A673 (cell line): ENCODE measurements at regions not wholly inside any gene's neighbourhood (a gene's known extent, or its start where the extent isn't known, plus 50 kb on each side); places are given as distances from the start of the nearest gene placed in this dataset.

ENCODE experiments used
- BruUV-seq: library from RNA; stranded (reverse); fragments of 400-500 nt; replicated peaks from 2 replicates; lab custom pipeline; 2021; lab: Mats Ljungman, UMichigan
- CTCF ChIA-PET: fragments of 300-600 bp; sonication (Branson Sonifier 250); formaldehyde crosslinking; loops from one replicate; lab custom pipeline; 2022; ENCODE audit warnings: antibody characterized with exemption; lab: Charles Lee
- POLR2A ChIA-PET: fragments of 300-600 bp; sonication (Branson Sonifier 250); formaldehyde crosslinking; loops from one replicate; lab custom pipeline; 2022; ENCODE audit warnings: antibody characterized with exemption; ENCODE audit not compliant: low non-redundant PET; lab: Charles Lee
- DNase-seq: peaks from one replicate; pipeline ENCODE4 v3.0.0-alpha.2; 2015; ENCODE audit warnings: low spot score
- H3K27ac ChIP-seq: fragments of 200-600 bp; sonication (generic); 2 replicates; pipeline ENCODE4 v1.5.1; 2016; ENCODE audit warnings: mixed run types, low read depth, mild to moderate bottlenecking, mixed read lengths, antibody characterized with exemption, low read length; ENCODE audit not compliant: poor library complexity, severe bottlenecking
- H3K27me3 ChIP-seq: fragments of 200-600 bp; sonication (generic); replicated peaks from 2 replicates; pipeline ENCODE4 v1.6.1; 2017; ENCODE audit warnings: mixed run types, low read depth, mild to moderate bottlenecking, mixed read lengths, antibody characterized with exemption, low read length; ENCODE audit not compliant: insufficient read depth, poor library complexity
- H3K36me3 ChIP-seq: fragments of 200-600 bp; sonication (generic); 2 replicates; pipeline ENCODE4 v1.6.1; 2016; ENCODE audit warnings: mixed run types, mild to moderate bottlenecking, mixed read lengths, antibody characterized with exemption, low read length; ENCODE audit not compliant: insufficient read depth, poor library complexity, severe bottlenecking
- H3K4me1 ChIP-seq: fragments of 200-600 bp; sonication (generic); 2 replicates; pipeline ENCODE4 v1.6.1; 2017; ENCODE audit warnings: mixed run types, mild to moderate bottlenecking, mixed read lengths, antibody characterized with exemption, low read length; ENCODE audit not compliant: insufficient read depth, poor library complexity, severe bottlenecking
- H3K4me3 ChIP-seq: fragments of 200-600 bp; sonication (generic); 2 replicates; pipeline ENCODE4 v1.5.1; 2016; ENCODE audit warnings: low read depth, mixed run types, mild to moderate bottlenecking, mixed read lengths, low read length; ENCODE audit not compliant: poor library complexity, severe bottlenecking
- H3K9me3 ChIP-seq: fragments of 200-600 bp; sonication (generic); 2 replicates; pipeline ENCODE4 v1.6.1; 2016; ENCODE audit warnings: mixed run types, low read depth, mild to moderate bottlenecking, mixed read lengths, antibody characterized with exemption, low read length; ENCODE audit not compliant: poor library complexity, severe bottlenecking
- EZH2 ChIP-seq: fragments of 200-600 bp; sonication (generic); IDR thresholded peaks from 2 replicates; pipeline ENCODE4 v1.6.1; 2017; ENCODE audit warnings: borderline replicate concordance, low read depth, mild to moderate bottlenecking, mixed read lengths, antibody characterized with exemption, low read length; ENCODE audit not compliant: poor library complexity, severe bottlenecking
- intact Hi-C: fragments of 100-400 bp; cut with micrococcal nuclease; formaldehyde crosslinking; loops from one replicate; pipeline ENCODE4 v1.10.0; 2022; ENCODE audit not compliant: unreplicated experiment
- TF ChIP-seq, protein P1 (sequence below): fragments of 300-800, 200-600 bp; sonication (generic); conservative IDR thresholded peaks from 2 replicates; pipeline ENCODE4 v1.5.1; 2017; ENCODE audit warnings: low read depth, mild to moderate bottlenecking, antibody characterized with exemption, low read length, moderate library complexity, mixed read lengths

DNA sequence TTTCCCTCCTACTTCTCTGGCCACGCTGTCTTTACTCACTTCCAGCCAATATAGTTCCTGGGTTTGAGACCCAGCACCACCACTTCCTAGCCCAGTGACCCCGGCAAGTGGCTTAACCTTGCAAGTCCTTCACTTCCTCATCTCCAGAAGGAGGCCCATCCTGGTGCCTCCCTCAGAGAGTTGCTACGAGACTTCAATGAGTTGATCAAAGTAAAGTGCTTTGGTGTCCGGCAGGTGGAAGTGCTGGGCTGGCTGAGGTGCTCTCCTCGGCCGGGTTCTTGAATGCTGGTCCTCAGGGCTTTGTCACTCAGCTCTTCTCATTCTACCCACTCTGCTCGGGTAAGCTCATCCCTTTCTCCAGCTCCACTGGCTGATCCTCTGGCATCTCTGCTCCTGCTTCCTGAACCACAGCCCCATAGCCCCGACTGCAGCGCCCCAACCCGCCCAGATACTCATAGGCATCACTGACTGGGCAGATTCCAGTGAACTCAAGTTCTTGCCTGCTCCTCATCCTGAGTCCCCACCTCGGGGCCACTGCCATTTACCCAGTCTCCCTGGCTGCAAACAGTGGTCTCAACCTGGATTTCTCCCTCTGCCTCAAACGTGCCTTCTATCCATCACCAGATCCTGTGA, 75.8 kb upstream of the WNT4 start:
- Histone ChIP-seq H3K36me3 (no peaks in the 10 kb centered on the region), H3K4me3 (no peak overlapping the region), H3K9me3 (no peaks in the 10 kb centered on the region), H3K4me1 (no peaks in the 10 kb centered on the region), H3K27me3 (peaks cover 17% of the 10 kb centered on the region), H3K27ac (no peak overlapping the region)
- ChIA-PET POLR2A (no interaction called here), CTCF (no interaction called here)
- intact Hi-C loops: no loop called here
- no TSS peak for BruUV-seq
- no peak for TF ChIP-seq EZH2
- TF ChIP-seq, protein P1, sequence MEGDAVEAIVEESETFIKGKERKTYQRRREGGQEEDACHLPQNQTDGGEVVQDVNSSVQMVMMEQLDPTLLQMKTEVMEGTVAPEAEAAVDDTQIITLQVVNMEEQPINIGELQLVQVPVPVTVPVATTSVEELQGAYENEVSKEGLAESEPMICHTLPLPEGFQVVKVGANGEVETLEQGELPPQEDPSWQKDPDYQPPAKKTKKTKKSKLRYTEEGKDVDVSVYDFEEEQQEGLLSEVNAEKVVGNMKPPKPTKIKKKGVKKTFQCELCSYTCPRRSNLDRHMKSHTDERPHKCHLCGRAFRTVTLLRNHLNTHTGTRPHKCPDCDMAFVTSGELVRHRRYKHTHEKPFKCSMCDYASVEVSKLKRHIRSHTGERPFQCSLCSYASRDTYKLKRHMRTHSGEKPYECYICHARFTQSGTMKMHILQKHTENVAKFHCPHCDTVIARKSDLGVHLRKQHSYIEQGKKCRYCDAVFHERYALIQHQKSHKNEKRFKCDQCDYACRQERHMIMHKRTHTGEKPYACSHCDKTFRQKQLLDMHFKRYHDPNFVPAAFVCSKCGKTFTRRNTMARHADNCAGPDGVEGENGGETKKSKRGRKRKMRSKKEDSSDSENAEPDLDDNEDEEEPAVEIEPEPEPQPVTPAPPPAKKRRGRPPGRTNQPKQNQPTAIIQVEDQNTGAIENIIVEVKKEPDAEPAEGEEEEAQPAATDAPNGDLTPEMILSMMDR: no peak
- no peak for DNase-seq

DNA sequence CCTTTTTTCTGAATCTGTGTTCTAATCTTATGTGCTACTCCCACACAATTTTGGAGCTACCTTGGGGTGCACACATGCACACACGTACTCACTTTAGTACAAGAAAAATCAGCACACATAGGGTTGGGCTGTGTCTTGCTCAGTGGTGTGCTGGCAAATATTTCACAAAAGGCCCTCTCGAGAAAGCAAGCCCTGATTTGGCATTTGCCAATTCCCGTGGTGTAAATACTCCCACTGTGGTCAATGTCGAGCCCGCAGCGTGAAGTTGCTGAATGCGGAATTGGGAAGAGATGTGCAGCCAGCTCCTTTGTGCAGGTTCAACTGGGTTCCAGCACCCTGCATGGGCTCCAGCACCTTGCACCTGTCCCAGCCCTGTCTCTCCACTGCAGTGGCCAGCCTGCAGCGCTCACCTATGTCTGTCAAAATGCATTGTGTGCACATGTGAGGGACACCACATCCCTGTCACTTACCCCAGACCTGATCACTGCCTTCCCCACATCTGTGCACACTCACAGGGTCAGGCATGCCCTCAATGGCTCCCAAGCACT, 78.4 kb upstream of the WNT4 start:
- ChIA-PET POLR2A (no interaction called here), CTCF (no interaction called here)
- intact Hi-C loops: no loop called here
- H3K36me3 ChIP-seq: no peaks in the 10 kb centered on the region
- BruUV-seq: no TSS peak
- H3K4me3 ChIP-seq: no peak overlapping the region
- DNase-seq: no peak
- no peaks in the 10 kb centered on the region for H3K4me1 ChIP-seq
- TF ChIP-seq EZH2: no peak
- TF ChIP-seq, protein P1: no peak
- no peak overlapping the region for H3K27ac ChIP-seq
- no peaks in the 10 kb centered on the region for H3K27me3 ChIP-seq
- H3K9me3 ChIP-seq: no peaks in the 10 kb centered on the region

- no TSS peak for BruUV-seq
- H3K9me3 ChIP-seq: no peaks in the 10 kb centered on the region
- TF ChIP-seq, protein P1: no peak
- no peak for TF ChIP-seq EZH2
- DNase-seq: no peak
- H3K27ac ChIP-seq: no peak overlapping the region
- POLR2A ChIA-PET: no interaction called here
- H3K4me1 ChIP-seq: no peaks in the 10 kb centered on the region
- intact Hi-C loops: no loop called here
- no peaks in the 10 kb centered on the region for H3K27me3 ChIP-seq
- H3K4me3 ChIP-seq: no peak overlapping the region
- CTCF ChIA-PET: no interaction called here
- no peaks in the 10 kb centered on the region for H3K36me3 ChIP-seq
Observed at GRCh38 chr1:22222723-22223122, 79.8 kb upstream of the WNT4 start.
